BE2C (cell line): ENCODE measurements at regions not wholly inside any gene's neighbourhood (a gene's known extent, or its start where the extent isn't known, plus 50 kb on each side); places are given as distances from the start of the nearest gene placed in this dataset.
"Not testable (repeated sequence)": the region's sequence is repeated elsewhere in the genome, so short reads cannot be mapped to it uniquely, and the experiment has no call there.

Source experiments
- DNase-seq: peaks from one replicate; pipeline ENCODE4 v3.0.0-alpha.2; 2020
- H3K27me3 ChIP-seq: fragments of 250-450 bp; sonication (Bioruptor Pico); 2 replicates; pipeline ENCODE4 v1.5.1; 2020; ENCODE audit warnings: mild to moderate bottlenecking
- H3K36me3 ChIP-seq: fragments of 250-450 bp; sonication (Bioruptor Pico); 2 replicates; pipeline ENCODE4 v1.5.1; 2020; ENCODE audit warnings: mild to moderate bottlenecking
- H3K4me1 ChIP-seq: fragments of 250-450 bp; sonication (Bioruptor Pico); 2 replicates; pipeline ENCODE4 v1.5.1; 2020
- H3K4me3 ChIP-seq: 2 replicates; pipeline ENCODE4 v1.5.1; 2011; ENCODE audit warnings: low read depth, low read length
- H3K9me3 ChIP-seq: fragments of 250-450 bp; sonication (Bioruptor Pico); 2 replicates; pipeline ENCODE4 v1.5.1; 2020
- TF ChIP-seq, protein P1 (sequence below): IDR thresholded peaks from 2 replicates; pipeline ENCODE4 v1.5.1; 2012; ENCODE audit warnings: mild to moderate bottlenecking, low read depth, low read length

DNA sequence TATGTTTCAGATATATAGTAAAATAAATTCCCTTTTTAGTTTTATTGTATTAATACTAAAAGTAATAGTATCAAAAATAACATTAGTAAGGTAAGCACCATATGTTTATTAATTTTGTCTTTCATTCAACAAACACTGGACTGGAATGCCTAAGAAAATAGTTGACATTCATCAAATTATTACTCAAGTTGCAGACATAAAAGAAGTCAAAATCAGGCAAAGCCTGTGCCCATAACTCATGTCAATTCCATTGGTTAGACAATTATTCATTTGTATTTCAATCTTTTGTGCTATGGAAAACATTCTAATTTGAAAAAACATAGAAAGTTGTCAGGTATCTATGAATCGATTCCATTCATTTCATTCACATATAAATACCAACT, 158.9 kb downstream of the CEMIP2 start:
- TF ChIP-seq, protein P1, sequence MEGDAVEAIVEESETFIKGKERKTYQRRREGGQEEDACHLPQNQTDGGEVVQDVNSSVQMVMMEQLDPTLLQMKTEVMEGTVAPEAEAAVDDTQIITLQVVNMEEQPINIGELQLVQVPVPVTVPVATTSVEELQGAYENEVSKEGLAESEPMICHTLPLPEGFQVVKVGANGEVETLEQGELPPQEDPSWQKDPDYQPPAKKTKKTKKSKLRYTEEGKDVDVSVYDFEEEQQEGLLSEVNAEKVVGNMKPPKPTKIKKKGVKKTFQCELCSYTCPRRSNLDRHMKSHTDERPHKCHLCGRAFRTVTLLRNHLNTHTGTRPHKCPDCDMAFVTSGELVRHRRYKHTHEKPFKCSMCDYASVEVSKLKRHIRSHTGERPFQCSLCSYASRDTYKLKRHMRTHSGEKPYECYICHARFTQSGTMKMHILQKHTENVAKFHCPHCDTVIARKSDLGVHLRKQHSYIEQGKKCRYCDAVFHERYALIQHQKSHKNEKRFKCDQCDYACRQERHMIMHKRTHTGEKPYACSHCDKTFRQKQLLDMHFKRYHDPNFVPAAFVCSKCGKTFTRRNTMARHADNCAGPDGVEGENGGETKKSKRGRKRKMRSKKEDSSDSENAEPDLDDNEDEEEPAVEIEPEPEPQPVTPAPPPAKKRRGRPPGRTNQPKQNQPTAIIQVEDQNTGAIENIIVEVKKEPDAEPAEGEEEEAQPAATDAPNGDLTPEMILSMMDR, result no peak
- no peak for DNase-seq
- H3K9me3 ChIP-seq, result no peaks in the 10 kb centered on the region
- H3K4me1 ChIP-seq, result no peaks in the 10 kb centered on the region
- no peak overlapping the region for H3K4me3 ChIP-seq
- H3K27me3 ChIP-seq, result peaks cover 21% of the 10 kb centered on the region
- H3K36me3 ChIP-seq, result no peaks in the 10 kb centered on the region

DNA sequence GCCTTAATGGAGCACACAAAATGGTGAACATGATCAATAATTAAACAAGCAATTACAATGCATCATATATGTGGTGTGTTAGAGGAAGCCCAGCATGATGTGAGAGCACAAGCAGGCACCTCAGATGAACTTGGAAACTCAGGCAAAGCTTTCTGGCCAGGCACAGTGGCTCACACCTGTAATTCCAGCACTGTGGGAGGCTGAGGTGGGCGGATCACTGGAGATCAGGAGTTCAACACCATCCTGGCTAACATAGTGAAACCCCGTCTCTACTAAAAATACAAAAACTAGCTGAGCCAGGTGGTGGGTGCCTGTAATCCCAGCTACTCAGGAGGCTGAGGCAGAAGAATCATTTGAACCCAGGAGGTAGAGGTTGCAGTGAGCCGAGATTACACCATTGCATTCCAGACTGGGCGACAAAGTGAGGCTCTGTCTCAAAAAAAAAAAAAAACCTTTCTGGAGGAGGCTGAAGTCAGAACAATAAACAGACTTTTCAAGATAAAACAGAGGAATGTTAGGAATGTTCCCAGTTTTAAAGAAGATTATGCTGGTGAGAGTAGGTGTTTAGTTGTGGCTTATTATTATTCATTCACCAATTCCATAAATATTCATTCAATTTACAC, 159.4 kb downstream of the CEMIP2 start:
- DNase-seq, result no peak
- TF ChIP-seq, protein P1, result no peak
- Histone ChIP-seq H3K36me3 (no peaks in the 10 kb centered on the region), H3K4me3 (no peak overlapping the region), H3K27me3 (peaks cover 21% of the 10 kb centered on the region), H3K4me1 (no peaks in the 10 kb centered on the region), H3K9me3 (no peaks in the 10 kb centered on the region)

DNA sequence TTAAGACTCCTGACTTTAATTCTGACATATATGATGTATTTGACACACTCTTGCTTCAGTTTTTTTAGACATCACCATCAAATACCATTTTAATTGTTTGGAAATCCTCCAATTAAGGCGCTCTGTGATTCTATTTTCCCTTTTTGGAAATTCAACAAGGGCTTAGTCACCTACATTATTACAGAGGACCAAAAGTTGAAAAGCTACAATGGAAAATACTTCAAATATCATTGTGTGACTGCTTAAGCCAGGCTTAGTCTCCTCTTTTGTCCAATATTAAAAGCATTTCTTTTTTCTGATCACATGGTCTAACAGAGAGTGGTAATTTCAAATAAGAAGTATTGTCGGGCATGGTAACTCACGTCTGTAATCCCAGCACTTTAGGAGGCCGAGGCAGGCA, 160.3 kb downstream of the CEMIP2 start:
- no peaks in the 10 kb centered on the region for H3K4me1 ChIP-seq
- peaks cover 21% of the 10 kb centered on the region for H3K27me3 ChIP-seq
- H3K36me3 ChIP-seq, result no peaks in the 10 kb centered on the region
- TF ChIP-seq, protein P1, result no peak
- H3K9me3 ChIP-seq, result no peaks in the 10 kb centered on the region
- no peak overlapping the region for H3K4me3 ChIP-seq
- DNase-seq, result no peak

DNA sequence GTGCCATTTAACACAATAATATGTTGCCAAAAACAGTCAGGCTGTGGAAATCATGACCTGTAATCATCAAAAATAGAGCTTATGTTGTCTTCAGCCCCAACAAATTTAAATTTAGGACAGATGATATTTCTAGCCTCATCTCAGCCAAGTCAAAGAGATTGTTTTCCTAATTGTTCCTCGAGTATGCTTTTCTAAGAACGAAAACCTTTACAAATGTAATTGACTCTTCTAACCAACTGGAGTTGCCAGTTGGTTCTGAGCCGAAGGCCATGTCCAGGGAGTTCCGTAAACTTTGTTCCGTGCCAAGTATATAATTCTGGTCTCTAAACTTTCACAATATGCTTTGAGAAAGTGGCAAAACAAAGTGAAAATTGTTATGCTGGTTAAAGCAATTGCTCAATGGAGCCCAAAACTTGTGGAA, 160.8 kb downstream of the CEMIP2 start:
- H3K27me3 ChIP-seq, result peaks cover 21% of the 10 kb centered on the region
- no peaks in the 10 kb centered on the region for H3K4me1 ChIP-seq

DNA sequence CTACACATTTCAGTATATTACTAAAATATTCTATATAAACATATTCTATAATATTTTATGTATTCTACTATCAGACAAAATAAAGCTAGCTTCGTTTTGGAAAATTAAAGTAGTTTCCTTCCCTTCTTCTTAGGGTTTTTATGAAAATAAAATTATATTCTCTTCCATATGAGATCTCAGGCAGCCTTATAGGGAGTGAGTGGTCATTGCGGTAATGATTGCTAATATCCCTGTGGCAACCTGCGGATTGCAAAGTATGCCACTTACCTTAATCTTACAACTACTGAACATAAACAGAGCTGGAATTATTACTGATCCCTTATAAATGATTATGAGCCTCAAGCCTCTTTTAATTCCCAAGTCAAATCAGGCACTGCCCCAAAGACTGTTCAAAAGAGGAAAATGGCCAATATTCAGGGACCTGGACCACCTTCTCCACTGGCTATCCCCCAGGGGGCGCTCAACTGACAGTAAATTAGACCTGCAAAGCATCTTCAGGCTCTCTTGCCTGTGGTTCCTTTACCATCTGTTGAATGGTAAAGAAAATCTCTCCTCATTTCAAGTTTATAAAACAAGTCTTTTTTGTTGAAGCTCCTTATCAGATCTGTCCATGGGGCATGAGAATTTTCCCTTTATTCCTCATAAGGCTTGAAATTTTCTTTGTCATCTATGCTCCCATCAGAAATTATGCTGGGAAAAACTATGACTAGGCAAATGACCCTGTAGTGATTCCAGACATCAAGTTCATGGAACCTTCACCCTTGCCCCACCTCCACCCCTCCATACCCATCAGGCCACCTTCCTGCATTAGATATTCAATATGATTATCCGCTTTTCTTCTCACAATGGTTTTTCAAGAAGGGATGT, 163.9 kb downstream of the CEMIP2 start:
- TF ChIP-seq, protein P1, result peak; percentile 88
- Histone ChIP-seq H3K4me1 (no peaks in the 10 kb centered on the region), H3K9me3 (no peaks in the 10 kb centered on the region), H3K36me3 (no peaks in the 10 kb centered on the region), H3K27me3 (peaks cover 21% of the 10 kb centered on the region), H3K4me3 (no peak overlapping the region)
- DNase-seq, result peak; percentile 78

More for the DNA sequence above, 160.8 kb downstream of the CEMIP2 start:
- no peaks in the 10 kb centered on the region for H3K36me3 ChIP-seq
- H3K9me3 ChIP-seq, result no peaks in the 10 kb centered on the region
- no peak overlapping the region for H3K4me3 ChIP-seq
- DNase-seq, result no peak
- TF ChIP-seq, protein P1, result no peak

DNA sequence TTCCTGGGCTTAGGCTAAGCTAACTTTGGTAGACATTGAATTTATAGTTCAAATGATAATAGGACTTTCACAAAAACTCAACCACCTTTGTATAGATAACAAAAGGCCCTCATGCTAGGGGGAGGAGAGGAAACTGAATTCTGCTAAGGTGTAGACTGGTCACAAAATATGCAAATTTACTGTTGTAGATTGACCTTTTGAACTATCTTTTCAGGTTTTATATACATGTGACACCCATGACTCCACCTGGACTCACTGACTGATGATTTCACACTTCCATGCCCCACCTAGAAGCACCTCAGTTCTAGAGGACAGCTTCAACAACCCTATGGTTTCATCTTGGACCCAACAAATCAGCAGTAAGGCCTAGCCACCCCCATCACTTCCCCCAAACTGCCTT, 165.7 kb downstream of the CEMIP2 start:
- TF ChIP-seq, protein P1, result no peak
- H3K27me3 ChIP-seq, result peaks cover 9% of the 10 kb centered on the region
- H3K4me1 ChIP-seq, result no peaks in the 10 kb centered on the region
- DNase-seq, result no peak
- H3K36me3 ChIP-seq, result no peaks in the 10 kb centered on the region
- H3K4me3 ChIP-seq, result no peak overlapping the region
- no peaks in the 10 kb centered on the region for H3K9me3 ChIP-seq

DNA sequence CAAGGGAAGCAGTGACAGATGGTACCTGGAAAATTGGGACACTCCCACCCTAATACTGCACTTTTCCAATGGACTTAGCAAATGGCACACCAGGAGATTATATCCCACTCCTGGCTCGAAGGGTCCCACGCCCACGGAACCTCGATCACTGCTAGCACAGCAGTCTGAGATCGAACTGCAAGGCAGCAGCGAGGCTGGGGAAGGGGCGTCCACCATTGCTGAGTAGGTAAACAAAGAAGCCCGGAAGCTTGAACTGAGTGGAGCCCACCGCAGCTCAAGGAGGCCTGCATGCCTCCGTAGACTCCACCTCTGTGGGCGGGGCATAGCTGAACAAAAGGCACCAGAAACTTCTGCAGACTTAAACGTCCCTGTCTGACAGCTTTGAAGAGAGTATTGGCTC, 172.6 kb downstream of the CEMIP2 start:
- H3K4me3 ChIP-seq, H3K4me1 ChIP-seq, H3K9me3 ChIP-seq, DNase-seq, H3K36me3 ChIP-seq, H3K27me3 ChIP-seq: not testable (repeated sequence)
